ENCODE measurements at regions not wholly inside any gene's neighbourhood (a gene's known extent, or its start where the extent isn't known, plus 50 kb on each side); places are given as distances from the start of the nearest gene placed in this dataset.
A peak's percentile ranks its signal among the peaks of the same experiment; 100 is the strongest.

DNA sequence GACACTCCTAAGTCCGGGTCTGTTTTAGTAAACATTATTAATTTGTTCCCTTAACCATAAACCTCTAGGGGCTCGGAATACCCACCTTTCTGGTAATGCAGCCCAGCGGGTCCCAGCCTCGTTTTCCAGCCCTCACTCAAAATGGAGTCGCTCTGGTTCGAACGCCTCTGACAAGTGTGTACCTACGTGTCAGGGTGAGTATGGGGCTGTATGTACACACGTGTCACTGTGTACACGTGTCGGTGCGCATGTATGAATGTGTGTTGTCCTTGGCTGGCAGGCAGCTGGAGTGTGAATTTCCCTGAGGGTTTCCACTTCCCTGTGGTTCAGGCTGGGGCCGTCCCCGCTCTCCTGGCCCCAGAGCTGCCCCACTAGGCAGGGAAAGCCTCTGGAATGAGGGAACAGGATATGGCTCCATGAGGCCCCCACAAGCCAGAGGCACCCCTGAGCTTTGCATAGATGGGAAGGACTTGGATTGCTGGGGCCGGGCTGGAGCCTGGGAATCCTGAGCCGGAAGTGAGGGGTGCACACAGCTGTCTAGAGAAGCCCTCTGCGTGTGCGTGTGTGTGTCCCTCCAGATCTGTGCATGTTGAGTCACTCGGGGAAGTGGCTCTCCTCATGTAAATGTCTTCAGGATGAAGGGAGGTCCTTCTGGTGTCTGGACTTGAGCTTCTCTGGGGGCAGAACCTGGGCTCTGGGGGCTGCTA is 160.8 kb upstream of the IER5L start:
- no peak for DNase-seq

DNA sequence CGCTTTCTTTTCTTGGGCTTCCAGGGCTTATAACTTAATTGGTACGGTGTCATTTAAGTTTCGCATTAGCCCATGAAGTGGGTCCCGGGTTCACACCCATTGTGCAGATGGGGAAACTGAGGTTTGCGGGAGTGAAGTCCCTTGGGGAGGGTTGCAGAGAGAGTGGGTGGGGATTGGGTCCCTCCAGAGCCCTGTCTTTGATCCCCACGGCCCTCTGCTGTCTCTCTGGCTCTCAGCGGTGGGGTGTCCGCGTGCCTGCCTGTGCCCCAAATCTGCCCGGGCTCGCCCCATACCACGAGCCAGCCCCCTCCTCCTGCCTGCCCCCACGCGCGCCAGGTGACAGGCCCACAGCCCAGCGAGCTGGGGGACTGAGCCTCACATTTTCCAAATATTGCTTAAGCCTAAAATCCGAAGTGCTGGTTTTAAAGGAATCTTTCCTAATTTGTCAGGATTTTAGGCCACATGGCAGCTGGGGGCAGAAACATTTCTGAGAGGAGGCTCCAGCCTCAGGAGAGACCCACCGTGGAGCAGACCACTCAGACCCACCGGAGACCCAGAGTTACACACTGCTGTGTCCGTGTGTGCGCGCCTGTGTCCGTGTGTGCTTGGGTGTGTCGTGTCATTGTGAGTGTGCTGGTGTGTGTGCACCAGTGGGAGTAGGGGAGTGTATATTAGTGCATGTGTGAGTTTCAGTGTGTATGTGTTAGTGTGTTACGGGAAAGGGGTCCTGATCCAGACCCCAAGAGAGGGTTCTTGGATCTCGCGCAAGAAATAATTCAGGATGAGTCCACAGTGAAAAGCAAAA is 159.5 kb upstream of the IER5L start:
- no peak for DNase-seq

DNA sequence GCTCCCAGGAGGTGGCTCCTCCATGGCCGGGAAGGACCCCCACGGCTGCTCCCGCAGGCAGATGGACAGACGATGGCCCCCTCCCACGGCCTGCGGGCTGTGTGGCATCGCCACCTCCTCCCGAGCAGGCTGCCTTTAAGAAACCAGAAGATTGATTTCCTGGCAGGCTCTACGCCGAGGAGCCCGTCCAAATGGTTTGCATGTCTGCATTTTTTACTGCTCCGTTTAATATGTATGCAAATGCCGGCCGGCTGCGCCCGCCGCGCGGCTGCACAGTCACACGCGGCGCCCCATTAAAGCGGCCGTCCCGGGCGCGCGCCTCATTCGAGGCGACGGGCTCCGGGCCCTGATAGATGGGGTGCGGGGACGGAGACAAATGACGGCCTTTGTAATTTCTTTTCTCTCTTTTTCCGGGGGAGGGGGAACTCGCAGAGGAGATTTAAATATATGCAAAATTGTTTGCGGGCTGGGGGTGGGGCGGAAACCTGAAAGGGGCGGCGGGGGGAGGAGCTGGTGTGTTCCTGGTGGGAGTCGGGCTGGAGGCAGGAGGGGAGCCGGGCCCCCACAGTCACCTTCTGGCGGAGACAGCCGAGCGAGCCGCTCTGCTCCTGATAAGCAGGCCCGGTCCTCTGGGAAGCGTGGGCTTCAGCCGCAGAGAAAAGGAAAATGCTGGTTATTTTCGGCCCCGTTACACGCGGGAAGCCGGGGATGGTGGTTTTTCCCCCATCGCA is 158.7 kb upstream of the IER5L start:
- DNase-seq: peak in 1 of 2 experiments; percentile 27

DNA sequence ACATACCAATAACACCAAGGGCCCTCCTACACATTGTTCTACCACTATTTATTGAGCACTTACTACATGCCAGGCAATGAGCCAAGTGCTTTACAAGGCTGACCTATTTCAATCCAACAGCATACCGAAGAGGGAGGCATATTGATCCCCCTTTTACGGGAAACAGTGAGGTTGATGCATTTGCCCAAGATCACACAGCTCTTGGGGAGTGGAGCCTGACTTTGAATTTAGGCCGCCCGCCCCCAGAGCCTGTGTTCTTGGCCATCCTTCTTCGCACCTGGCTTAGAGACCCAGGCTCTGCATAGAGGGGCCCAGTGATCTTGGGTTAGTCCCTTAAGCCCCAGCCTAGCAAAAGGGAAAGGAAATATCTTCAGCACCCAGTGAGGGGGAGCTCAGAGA is 158.1 kb upstream of the IER5L start:
- DNase-seq: no peak

DNA sequence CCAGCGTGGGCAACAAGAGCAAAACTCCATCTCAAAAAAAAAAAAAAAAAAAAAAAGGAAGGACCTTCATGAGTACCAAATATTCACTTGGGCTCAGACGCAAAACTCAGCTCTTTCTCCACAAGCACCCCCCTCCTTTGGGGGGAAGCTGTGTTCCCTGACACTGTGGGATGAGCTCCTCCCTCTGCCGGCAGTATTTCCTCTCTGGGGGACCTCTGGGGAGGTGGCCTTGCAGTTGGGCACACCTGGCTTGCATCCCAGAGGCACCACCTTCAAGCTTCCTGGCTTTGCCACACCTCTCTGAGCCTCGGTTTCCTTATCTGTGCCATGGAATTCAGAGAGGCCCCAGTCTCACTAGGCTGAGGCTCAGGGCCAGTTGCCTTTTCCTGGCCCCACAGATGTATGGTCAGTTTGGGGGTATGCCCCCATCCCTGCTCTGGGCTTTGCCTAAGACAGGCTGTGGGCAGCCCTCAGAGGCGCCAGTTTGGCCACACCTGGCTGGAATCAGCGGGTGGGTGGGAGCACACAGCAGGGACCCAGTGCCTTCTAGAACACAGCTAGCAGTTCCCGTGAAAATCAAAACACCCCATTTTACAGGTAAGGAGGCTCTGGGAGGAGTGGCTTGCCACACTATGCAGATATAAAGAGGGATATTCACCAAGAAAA is 157.5 kb upstream of the IER5L start:
- DNase-seq: no peak

DNA sequence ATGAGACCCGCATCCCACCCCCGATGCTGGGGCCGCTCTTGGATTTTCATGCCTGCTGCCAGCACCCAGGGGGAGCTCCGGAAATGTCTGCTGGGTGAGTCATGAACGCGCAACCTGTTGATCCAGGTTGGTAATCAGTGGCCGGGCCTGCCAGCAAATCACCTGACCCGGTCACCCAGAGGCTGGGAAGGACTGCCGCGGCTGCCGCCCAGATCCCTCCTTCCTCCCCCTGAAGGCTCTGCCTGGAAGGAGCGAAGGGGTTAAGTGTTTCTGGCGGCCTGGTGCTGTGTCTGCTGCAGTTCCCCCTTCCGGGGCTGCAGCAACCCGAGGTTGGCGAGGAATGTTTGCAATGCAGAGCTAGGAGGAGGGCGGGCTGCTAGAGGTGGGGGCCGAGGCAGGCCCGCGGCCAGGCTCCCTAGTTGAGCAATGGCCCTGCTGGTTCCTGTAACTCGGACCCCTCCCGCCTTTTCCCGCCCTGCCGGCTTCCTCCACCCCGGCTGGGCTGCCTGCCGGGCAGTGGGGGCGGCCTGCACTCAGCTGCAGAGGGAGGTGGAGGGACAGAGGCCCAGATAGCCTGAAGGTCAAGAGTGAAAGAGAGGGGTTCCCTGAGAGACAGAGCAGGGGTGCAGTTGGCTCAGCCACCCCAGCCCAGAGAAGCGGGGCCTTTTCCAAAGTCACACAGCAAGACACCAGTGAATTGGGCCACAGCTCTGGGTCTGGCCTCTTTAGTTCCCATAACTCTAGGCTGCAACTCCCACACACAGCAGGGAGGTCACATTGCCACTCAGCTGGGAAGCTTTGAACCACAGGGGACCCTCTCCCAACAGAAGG is 156.3 kb upstream of the IER5L start:
- DNase-seq: peak in 1 of 2 experiments; percentile 28

DNA sequence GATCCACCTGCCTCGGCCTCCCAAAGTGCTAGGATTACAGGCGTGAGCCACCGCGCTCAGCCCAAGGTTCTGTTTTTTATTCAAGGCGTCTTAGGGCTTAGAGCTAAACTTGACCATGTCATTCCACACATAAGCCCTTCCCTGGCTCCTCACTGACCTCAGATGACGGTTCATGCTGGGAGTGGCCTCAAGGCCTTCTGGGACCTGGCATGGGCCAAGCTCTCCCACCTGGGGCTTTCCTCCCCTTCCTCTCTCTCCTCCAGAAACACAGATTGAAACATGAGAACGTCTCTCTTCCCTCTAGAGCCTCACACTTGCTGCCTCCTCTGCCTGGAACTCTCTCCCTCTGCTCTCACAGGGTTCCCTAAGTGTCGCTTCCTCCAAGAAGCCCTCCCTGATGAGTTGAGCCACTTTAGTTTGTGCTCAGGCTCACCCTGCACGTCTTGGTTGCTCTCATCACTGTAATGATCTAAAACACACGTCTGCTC is 155.6 kb upstream of the IER5L start:
- DNase-seq: no peak

DNA sequence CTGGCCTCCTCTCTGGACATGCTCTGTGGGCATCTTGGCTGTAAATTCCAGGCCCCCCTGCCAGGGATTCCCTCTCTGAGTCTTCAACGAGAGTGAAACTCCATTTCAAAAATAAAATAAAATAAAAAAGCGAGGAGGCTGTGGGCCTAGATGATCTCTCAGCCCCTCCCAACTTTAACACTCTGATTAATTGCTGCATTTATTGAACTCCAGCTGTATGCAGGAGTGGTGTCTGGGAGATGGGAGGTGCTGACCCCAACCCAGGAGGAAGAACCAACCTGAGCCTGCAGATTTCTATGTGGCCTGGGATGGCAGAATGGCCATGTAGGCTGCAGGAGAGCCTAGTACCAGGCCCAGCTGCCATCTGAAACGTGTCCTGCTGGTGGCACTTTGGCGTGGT is 154.5 kb upstream of the IER5L start:
- DNase-seq: no peak

DNA sequence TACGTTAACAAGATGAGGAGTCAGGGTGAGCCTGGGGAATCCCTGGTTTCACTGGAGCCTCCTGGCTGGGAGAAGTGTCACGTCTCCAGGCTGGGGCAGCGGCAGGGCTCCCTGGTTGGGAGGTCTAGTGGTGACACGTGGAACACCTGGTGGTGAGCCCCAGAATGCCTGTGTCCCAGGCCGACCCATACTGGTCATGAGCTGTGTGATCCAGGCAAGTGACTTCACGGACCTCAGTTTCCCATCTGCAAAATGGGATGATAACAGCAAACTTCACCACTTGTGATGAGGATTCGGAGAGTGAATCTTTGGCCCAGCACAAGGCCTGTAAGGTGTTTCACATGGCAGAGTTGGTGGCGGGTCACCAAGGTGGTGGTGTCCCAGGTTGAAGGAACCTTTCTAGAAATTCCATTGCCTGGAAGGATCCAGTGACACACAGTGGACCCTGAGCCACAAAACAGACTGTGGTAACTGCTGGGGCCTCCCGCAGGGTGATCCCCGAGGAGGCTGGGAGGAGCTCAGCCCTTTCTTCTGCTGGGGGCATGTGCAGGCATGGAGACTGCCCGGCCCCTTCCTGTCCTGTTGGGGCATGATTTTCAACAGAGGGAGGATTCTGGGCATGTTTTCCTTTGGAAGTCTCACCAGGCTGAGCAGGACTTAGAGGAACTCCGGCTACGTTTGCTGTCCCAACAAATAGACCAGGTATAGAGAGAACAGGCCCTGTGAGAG is 153.9 kb upstream of the IER5L start:
- DNase-seq: no peak

DNA sequence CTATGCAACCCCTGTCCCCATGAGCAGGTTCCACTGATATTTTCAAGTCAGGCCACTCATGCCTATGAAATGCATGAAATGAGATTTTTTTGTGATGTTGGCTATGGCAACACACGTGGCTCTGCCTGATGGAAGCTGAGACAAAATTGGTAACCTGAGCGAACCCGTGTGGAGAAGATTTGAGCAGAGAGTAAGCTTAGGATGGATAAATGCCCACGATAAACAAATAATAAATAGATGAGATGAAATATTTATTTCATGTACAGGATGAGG is 153.4 kb upstream of the IER5L start:
- no peak for DNase-seq

DNA sequence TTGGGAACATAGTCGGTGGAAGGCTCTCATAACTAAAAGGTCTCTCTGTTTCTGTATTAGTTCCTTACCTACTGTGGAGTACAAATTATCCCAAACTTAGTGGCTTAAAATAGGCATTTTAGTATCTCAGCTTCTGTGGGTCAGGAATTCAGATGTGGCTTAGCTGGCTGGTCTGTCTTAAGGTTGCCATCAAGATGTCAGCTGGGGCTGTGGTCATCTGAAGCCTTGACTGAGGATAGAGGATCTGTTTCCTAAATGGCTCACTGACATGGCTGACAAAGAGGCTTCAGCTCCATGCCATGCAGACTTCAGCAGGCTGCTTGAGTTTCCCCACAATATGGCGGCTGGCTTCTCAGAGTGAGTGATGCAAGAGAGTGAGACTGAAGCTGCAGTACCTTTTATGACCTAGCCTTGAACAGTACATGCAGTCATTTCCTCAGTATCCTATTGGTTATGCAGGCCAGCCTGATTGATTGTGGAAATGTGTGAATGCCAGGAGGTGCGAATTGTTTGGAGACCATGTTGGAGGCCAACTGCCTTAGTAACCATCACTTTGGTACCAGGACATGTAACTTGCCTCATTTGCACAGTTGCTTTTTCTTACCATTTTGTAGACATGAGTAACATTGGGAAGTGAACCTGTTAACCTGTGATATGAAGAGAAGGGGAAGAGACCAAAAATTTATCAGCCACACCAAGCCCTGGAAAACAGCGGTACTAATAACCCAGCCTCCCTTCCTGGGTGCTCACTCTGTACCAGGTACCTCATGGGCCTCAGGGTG is 152.8 kb upstream of the IER5L start:
- DNase-seq: no peak

DNA sequence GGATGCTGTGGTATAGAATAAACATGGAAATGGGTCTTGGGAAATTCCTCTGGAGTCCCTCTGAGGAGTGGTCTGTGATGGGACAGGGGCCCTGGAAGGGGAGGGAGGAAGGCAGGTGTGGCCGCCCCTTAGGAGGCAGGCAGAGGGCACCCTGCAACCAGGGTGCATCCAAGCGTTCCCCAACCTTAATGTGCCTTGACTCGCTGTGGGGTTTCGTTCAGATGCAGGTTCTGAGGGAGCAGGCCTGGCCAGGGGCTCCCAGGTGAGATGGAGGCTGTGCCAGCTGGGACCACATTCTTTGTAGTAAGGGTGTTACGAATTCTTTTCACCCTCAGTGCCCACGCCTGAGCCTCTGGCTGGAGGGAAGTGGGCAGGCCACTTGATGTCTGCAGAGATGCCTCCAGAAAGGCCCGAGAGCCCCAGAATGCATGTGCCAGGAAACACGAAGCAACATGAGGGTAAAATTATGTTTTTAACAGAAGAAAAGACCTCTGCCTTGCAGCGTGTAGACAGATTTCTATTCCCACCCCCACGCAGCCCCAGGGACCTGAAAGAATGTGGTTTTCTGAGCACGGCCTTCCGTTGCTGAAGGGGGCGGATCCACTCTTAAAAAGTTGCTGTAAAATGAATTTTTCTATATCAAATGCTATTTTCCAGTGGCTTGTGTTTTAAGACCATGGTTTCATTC is 150.4 kb upstream of the IER5L start:
- DNase-seq: no peak

DNA sequence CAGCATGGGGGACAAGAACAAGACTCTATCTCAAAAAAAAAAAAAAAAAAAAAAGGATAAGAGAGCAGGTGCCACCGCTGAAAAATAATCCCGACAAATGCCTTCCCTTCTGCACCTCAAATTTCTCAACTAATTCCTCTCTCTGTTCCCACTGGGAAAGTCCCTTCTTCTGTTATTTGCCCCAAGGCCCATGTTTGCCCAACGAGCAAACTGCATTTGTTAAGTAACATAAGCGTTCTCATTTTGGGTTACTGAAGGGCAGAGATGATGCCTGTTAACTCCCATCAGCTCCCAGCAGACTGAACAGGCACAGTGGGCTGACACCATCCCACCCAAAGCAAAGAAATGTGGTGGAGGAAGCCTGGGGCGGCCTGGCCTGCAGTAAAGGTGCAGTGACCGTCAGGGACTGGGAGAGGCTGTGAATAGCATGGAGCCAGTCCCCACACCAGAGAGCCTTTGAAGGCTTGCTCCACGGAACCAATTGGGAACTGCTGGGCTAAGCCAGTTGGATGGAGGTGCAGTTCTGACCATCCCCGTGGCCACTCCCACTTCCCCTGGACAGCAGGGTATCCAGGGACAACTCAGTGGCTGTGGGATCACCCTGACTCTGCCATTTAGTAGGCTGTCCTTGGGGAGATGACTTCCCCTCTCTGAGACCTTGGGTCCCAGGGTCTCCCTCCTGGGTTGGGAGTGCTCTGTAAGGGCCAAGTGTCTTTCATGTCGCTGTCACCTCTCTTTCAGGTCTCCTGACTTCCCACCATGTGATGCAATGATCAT is 149.7 kb upstream of the IER5L start:
- DNase-seq: no peak

DNA sequence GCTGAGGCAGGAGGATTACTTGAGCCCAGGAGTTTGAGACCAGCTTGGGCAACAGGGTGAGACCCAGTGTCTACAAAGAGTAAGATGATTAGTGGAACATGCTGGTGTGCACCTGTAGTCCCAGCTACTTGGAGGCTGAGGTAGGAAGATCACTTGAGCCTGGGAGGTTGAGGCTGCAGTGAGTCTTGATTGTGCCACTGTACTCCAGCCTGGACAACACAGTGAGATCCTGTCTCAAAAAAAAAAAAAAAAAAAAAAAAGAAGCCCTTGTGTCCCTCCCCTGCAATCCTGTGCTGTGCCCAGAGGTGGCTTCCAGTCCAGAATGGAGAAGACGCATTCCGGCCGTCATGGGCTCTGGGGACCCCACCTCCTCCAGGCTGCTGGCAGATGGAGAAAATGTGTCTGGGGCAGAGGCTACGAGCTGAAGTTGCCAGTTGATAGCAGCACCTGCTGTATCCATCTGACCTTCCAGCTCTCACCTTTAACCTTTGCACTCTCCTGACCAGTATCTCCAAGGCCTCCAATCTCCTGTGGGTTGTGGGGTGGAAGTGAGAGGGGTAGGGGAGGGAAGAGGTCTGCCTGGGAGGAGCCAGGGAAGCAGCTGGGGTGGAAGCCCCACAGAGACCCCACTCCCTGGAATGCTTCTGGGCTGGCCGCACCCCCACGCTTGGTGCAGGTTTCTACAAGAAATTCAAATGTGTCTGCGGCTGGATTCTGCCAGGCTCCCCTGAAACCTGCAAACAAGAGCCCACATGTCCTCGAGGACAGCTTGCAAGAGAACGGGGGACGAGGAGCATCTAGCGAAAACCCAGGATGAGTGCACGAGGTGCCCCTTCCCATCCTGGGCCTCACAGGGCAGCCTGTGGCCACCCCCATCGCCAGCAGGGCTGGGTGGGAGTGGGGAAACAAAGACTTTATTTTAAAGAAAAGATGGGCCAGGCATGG is 148.3 kb upstream of the IER5L start:
- no peak for DNase-seq

DNA sequence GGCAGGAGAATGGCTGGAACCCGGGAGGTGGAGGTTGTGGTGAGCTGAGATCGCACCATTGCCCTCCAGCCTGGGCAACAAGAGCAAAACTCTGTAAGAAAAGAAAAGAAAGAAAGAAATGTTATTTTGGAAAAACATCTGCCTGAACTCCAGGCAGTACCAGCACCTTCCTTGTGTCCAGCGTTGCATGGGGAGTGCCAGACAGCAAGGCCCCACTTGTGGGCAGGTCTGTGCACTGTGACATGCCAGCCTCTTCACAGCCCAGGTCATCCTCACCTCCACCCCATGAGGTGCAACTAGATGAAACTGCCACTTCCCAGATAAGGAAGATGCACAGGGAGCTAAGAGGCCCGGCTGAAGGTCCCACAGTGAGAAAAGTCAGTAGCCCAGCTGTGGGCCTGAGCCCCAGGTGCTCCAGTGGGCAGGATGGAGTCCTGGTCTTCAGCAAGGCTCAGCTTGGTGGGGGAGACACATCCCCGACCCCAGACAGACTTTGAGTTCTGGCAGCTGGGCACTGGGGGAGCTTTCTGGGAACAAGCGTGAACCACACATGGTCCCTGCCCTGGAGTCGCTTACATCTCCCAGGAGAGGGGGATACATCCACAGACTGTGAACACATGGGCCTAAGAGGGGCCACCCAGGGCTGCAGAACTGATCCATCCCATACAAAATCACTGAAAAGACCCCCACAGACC is 146.9 kb upstream of the IER5L start:
- DNase-seq: no peak

DNA sequence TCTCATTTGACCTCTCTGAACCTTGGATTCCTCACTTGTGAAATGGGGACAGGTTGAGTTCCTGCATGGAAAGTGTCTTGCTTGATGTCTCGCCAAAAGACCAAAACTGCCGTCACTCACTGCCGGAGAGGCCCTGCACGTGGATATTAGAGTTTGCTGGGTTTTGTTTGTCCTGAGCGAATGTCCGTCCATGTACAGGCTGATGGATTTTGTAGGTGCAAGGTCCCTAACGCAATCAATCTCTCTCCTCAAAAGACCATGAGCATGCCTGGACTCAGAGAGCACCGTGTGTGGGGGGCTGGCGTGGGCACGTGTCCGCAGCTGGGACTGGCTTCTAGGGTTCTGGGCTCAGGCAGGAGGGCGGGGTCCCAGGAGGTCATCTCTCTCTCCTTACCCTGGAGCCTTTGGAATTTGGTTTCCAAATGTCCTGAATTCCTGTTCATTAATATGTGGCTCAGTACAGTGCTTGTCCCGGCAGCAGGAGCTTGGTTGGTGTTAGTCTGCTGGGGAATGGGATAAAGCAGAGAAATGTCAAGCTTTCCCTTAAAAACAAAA is 146.0 kb upstream of the IER5L start:
- DNase-seq: no peak

DNA sequence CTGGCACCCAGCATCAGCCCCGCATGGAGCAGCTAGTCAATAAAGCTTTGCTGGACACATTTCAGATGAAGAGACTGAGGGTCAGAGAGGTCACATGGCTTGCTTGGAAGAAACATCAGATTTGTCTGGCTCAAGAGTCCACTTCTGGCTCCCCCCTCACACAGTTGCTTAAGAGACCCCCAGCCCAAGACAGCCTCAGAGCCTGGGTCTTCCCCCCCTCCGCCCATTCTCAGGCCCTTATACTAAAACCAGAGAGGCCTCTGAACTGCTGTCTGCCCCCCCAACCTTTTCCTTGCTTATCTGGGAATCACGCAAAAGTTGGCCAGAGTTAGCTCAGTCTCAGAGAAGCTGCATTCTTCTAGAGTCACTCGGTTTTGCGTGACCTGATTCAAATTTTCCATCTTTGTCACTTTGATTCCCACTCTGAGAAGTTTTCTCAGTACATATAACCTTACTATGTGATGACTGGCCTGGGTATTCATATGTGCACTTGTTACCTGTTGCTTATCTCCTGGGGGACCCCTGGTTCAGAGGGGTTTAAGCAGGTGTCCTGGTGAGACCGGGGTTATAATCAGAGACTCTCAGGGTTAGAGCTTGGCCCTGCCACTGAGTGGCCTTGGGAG is 145.4 kb upstream of the IER5L start:
- no peak for DNase-seq

Measured in NCI-H446 (cell line).